ENCODE measurements at regions not wholly inside any gene's neighbourhood (a gene's known extent, or its start where the extent isn't known, plus 50 kb on each side); places are given as distances from the start of the nearest gene placed in this dataset.

- TF ChIP-seq CTCF (IDR thresholded peaks at IDR 0.05) (no peak), POLR2A (IDR thresholded peaks at IDR 0.05) (no peak), POLR2AphosphoS5 (IDR thresholded peaks at IDR 0.05; ENCODE audit: insufficient read depth in 1 of 2, low read depth in 1 of 2) (no peak)
Measured at GRCh38 chr2:10193276-10193795, 70.8 kb downstream of the RRM2 start.
